Fibroblast of lung (primary cell): ENCODE measurements at regions not wholly inside any gene's neighbourhood (a gene's known extent, or its start where the extent isn't known, plus 50 kb on each side); places are given as distances from the start of the nearest gene placed in this dataset.

ENCODE experiments used
- EZH2 ChIP-seq: IDR thresholded peaks from 2 replicates; pipeline ENCODE4 v1.5.1; 2012; ENCODE audit warnings: low read length, control low read depth, mild to moderate bottlenecking; ENCODE audit errors: missing control alignments
- TF ChIP-seq, protein P1 (sequence below), 2 donors: IDR thresholded peaks in 1 of 2; conservative IDR thresholded peaks in 1 of 2; 1 replicate in 1 of 2; 2 replicates in 1 of 2; pipeline ENCODE4 v1.5.1; 2011 to 2012; ENCODE audit warnings: low read length in 2 of 2, control low read depth in 1 of 2, inconsistent platforms in 1 of 2, low read depth in 1 of 2, mild to moderate bottlenecking in 1 of 2

DNA sequence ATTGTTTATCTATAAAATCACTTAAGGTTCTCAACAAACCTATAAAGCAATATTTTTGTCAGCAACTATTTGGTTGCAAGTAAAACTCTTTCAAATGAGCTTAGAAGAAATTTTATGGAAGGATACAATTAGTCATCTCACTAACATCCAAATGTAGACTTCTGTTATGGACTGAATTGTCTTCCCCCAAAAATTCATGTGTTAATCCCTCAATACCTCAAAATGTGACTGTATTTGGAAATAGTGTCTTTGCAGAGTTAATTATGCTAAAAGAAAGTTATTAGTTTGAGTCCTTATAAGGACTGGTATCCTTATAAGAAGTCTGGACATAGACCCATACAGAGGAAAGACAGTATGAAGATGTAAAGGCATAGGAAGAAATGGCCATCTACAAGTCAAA, 357.8 kb upstream of the PRMT6 start:
- TF ChIP-seq, protein P1, sequence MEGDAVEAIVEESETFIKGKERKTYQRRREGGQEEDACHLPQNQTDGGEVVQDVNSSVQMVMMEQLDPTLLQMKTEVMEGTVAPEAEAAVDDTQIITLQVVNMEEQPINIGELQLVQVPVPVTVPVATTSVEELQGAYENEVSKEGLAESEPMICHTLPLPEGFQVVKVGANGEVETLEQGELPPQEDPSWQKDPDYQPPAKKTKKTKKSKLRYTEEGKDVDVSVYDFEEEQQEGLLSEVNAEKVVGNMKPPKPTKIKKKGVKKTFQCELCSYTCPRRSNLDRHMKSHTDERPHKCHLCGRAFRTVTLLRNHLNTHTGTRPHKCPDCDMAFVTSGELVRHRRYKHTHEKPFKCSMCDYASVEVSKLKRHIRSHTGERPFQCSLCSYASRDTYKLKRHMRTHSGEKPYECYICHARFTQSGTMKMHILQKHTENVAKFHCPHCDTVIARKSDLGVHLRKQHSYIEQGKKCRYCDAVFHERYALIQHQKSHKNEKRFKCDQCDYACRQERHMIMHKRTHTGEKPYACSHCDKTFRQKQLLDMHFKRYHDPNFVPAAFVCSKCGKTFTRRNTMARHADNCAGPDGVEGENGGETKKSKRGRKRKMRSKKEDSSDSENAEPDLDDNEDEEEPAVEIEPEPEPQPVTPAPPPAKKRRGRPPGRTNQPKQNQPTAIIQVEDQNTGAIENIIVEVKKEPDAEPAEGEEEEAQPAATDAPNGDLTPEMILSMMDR (conservative IDR thresholded peaks at IDR 0.05 in 1 of 2, IDR thresholded peaks at IDR 0.05 in 1 of 2; ENCODE audit: low read depth in 1 of 2, low read length in 2 of 2): no peak
- TF ChIP-seq EZH2: no peak
